GM21381 (cell line): ENCODE measurements at regions not wholly inside any gene's neighbourhood (a gene's known extent, or its start where the extent isn't known, plus 50 kb on each side); places are given as distances from the start of the nearest gene placed in this dataset.

ENCODE experiments used
- ATAC-seq: cut with Tn5 transposase; IDR thresholded peaks from one replicate; pipeline ENCODE4 v1.9.1; 2021; ENCODE audit warnings: mild to moderate bottlenecking, moderate library complexity; ENCODE audit not compliant: unreplicated experiment

DNA sequence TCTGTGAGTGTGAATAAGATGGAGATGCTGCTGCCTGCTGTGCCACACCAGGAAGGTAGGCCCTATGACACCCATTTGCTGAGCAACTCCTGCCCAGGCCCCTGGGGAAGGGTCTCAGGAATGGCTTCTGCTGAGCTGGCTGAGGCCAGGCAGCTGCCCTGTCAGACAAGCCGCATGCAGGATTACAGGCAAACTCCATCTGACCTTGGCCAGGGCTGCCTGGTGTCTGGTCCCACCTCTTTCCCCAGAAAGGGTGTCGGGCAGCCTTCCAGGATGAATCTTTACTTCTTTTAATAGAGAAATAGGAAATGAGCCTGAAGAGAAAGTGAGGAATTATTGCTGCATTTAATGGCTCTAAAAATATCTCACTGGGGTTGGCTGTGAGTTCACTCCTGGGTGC is 182.5 kb downstream of the IRX5 start:
- ATAC-seq = no peak

DNA sequence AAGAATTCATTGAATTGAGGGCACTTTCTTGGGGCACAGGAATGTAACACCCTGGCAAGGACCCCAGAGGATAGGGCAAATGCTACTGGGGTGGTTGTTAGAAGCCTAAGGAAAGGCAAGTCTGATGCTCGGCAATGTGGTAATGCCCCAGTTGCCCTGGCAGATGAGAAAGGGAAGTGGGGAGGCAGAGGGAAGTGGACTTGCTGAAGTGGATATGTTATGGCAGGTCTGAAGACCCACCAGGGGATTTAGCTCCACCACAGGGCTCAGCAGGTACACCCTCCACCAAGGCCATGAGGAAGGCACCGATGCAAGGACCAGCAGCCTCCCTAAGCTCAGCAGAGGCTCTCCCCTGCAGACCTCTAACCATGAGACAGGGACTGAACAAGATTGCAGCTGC is 184.8 kb downstream of the IRX5 start:
- no peak for ATAC-seq

DNA sequence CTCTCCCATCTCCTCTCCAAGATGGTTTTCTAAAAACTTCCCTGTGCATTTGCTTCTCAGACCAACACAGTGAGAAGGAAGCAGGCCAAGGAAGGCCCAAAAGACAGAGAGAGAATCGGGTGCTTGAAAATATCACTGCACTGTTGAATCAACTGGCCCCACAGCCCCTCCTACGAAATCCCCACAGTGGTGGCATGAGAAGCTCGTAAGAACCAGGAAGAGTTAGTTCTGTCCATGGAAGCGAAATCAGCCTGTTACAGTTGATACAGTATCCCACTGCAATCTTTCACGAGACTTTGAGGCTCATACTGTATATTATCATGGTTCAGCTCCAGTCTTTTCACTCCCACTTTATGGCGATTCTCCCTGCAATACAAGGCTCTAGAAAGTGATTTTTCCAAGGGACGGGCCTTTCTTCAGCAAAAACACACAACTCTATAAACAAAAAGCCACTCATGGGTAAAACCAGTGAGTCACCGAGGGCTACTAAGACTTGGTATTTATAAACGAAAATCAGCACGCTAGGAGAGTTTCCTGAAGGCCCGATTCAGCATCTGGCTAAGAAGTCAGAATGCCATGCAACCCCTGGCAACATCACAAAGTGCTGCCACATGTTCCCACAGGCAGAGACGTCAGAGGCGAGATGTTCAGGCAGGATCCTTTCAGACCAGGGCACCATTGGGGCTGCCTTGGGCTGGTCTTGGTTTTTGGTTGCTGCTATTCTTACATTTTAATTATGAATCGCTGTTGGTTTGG is 185.7 kb downstream of the IRX5 start:
- ATAC-seq = no peak

DNA sequence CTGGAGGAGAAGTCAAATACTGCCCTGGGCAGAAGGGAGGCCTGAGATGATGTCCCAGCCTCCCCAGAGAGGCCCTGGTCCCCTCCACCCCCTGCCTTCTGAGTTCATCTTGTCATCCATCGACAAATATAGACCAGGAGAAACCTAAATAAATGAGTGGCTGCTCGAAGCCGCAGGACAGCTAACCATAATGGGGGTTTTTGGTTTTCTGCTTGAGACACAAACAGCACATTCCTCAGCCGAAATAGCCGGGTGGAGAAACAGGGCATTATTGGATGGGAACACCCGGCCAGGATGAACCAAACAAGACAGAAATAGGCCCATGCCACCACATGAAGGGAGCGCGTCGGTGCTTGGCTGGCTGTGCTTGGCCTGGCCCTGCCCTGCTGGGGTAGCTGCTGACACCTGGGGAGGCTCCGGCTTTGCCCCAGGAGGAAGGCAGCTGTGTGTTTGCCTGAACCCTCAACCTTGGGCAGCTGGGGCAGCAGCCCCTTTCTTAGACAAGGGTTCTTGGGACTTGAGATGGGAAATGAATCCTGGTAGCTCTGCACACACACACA is 188.1 kb downstream of the IRX5 start:
- ATAC-seq = no peak

DNA sequence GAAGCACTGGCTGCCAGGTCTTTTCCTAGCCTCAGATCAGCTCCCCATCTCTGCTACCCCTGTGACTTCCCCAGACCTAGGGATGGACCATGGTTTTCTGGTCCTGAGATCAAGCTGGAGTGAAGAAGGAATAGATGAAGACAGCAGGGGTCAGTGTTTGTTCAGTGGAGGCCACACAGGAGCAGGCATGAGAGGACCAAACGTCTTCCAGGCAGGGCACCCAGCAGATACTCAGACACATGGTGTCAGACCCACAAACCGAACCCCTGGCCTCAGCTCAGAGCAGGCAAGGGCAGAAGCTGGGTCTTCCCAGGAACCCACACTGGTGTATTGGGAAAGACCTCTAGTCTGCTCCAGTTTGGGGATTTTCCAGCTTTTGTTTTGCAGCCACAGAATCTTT is 189.7 kb downstream of the IRX5 start:
- no peak for ATAC-seq

DNA sequence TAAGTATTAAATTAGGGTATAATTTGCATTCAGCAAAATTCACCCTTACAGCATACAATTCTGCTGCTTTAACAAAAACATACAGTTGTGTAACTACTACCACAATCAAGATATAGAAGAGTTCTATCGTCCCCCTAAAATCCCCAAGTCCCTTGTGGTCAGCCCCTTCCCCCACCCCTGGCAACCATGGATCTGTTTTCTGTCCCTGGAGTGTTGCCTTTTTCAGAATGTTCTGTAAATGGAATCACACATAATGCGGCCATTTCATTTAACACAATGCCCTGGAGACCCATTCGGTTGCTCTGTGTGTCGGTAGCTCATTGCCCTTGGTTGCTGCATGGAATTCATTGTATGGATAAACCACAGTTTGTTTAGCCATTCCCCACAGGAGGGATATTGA is 190.2 kb downstream of the IRX5 start:
- no peak for ATAC-seq

DNA sequence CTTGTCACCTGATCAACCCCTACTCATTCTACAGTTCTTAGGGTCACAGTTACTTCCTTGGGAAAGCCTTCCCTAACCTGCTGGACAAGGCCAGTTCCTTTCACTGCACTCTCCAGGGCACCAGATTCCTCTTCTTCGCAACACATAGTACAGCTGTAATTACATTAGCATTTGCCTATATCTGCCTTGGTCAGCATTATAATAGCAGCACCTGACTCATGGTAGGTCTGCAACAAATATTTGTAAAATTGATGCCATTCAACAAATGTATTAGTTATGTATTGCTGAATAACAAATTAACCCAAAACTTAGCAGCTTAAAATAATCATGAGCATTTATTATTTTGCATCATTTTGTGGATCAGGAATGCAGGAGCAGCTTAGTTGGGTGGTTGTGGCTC is 193.0 kb downstream of the IRX5 start:
- ATAC-seq = no peak

DNA sequence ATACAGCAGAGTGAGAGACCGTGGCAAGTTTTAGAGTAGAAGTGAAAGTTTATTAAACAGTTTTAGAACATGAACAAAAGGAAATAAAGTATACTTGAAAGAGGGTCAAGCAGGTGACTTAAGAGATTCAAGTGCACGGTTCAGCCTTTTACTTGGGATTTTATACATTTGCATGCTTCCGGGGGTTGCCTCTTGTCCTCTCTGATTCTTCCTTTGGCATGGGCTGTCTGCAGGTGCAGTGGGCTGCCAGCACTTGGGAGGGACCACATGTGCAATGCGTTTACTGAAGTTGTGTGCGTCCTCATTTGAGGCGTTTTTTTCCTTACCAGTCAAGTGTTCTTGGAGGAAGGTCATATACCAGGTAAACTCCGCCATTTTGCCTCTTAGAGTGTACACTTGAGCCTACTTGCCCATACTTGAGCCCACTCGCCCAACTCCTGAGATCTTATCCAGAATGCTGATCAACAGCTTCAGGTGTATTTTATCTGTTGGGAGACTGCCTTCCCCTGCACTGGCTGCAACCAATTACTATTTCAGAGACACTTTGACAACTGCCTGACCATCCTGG is 195.2 kb downstream of the IRX5 start:
- ATAC-seq = no peak

DNA sequence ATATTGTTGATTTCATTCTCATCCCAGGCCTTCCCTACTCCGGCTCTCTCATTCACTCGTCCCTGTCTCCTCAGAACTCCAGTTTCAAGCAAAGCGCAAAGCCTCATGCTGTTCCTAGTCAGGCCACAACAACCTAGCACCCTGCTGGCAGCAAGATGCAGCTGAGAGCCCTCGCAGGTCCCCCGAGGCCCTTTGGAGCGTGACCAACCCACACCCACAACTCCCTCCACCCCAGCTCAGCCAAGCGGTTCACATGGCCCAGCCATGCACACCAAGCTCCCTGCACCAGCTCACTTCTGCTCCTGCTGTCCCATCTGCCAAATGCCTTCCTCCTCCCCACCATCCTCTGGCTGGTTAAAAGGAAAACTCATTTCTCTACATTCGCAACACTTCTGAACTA is 195.8 kb downstream of the IRX5 start:
- ATAC-seq = no peak

DNA sequence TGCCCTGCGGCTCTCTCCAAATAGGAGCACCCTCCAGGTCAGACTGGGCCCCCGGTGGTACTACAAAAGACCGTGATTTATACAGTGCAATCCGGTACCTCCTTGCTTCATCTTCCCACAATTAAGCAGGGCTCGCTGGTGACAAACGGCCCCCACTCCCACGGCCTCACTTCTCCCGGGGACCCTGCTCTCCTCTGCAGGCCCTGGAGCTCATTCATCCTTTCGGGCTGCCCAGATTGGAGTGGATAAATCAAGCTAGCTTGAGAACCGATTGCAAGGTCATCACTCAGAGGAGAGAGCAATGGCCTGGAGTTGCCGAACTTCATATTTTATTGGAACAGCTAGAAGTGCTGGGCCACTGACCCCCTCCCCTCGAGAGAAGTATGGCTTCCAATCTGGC is 193.5 kb upstream of the IRX6 start:
- no peak for ATAC-seq

DNA sequence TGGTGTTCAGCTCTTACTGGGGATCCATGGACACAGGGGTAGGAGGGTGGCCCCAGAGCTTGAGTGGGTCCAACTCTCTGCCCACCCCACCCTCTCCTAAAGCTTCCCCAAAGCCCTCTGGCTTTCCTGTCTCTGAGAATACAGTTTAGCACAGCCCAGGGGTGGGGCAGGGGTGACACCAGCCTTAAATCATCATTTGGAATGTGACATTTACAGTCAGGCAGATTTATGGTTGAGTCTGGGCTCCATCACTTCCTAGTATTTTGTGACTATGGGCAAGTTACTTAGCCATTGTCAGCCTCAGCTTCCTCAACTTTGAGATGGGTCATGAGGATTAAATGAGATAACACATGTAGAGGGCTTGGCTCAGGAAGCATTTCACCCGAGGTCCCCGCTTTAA is 193.1 kb upstream of the IRX6 start:
- ATAC-seq = no peak

DNA sequence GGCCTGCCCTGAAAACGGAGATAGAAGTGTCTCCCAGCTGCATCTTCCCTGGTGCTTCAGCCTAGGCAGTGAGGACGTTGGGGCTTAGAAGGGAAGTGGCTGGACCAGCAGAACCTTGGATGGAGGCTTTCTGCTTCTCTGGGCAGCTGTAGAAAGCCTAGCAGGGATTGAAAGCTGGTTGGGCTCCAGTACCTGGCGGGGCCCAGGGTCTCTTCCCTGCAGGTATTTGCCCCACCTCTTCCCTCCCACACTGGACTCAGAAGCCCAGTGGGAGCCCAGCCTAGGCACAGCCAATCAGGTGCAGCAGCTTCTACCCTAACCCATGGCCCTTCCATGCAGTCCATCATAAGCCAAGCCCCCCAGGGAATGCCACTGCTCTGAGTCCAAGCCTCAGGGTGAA is 190.3 kb upstream of the IRX6 start:
- ATAC-seq = no peak

DNA sequence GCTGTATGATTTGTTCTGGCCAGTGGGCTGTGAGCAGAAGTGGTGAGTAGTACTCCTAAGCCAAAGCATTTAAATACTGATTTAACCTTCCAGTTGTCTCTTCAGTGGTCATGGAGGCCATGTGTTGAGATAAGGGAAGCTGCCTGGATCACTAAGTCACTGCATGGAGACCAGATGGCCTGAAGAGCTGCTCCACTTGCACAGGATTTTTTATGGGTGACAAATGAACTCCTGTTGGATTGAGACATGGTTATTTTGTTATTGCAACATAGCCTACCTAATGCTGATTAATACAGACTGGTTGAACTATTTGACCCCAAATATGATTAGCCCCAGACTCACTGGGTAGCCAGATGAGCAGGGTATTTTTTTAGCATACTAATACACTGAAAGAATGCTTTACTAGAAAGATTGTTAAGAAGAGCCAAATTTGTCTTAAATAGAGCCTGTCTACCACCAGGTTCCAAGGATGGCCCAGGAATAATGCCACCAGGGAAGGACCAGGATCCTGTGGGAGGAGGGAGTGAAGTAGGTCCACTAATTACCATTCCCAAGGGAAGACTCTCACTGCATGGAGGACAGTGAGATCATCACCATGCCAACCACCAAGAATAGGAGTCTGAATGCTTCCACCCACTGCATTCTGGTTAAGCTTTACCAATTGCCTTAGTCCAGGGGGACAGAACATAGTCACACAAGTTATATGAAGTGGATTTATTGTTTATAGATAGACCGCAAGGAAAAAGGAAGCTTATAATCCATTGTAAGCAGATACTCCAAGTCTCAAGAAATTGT is 187.4 kb upstream of the IRX6 start:
- ATAC-seq = no peak

DNA sequence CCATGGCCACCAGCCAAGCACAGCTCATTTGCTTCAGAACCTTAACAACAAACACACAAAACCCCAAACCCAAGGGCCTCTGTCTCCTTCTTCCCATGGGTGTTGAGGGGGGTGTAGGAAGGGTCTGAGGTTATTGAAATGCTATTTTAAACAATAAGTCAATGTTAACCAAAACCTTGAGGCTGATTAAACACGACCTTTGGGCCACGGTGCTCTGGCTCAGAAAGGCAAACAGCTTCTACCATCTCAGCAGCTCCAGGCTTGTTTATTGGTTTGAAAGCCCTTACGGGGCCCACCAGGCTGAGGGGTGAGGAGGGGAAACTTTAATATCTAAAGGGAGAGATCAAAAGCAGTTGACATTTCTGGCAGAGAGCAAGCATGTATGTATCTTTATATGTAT is 185.7 kb upstream of the IRX6 start:
- no peak for ATAC-seq

DNA sequence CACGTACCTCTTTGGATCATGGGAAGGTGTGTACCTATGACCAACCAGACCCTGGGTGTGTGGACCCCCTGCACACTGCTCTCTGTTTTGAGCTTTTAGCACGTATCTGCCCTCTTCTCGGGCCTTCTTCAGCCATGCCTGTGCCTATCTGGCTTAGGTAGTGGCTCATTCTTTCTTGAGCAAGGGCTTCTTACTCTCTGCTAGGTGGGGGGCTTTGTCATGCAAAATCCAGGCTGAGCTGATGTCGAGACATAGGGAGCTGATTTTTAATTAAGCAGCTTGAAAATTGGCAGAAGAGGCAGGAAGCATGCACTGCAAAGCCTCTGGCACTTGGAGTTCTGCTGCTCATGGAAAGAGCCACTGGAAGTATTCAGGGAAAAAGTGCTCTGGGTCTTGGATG is 181.6 kb upstream of the IRX6 start:
- no peak for ATAC-seq

DNA sequence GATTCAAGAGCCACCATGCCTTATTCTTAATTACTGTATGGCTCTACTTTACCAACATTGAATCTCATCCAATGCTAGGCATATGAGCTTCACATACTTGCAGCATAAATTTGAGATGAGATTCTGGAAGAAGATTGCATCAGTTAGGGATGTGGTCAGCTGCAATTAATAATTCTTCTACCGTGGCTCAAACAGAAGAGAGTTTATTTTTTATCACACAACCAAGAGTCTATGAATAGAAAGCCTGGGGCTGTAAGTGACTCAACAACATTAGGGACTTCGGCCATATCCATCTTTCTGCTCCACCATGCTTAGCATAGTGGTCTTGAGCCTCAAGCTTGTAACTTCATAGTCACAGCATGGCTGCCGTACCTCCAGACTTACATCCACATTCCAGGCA is 179.4 kb upstream of the IRX6 start:
- no peak for ATAC-seq

DNA sequence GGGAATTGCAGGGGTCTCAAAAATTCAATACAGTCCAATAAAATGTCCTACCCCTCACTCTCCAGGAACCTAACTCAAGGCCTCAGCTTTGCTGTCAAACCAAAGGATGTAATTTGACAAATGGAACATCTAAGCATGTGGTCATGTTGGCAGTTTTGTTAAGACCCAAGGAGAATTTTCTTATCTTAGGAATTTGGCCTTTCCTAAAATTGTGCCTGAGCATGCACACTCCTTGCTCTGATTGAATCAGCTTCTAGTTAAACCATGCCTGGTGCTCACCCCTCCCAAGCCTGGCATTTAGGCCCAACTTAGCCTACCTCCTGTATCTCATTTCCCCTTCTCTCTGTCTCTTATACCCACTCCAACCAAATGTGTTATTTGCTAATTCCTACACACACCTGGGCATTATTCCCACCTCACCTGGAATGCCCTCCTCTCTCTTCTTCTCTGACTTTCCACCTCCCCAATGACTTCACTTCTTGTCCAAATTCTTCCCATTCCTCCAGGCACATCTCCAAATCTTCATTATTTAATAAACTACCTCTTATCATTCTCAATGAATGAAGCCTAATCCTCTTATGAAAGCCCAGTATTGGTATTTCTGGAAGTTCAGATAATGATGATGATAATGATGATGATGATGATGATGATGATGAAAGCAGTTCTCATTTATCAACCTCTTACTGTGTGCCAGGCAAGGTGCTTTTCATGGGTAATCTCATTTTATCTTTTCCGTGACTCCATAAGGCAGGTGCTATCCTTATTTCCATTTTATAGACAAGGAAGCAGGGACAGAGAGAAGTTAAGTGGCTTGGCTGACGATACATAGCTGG is 178.0 kb upstream of the IRX6 start:
- ATAC-seq = no peak

DNA sequence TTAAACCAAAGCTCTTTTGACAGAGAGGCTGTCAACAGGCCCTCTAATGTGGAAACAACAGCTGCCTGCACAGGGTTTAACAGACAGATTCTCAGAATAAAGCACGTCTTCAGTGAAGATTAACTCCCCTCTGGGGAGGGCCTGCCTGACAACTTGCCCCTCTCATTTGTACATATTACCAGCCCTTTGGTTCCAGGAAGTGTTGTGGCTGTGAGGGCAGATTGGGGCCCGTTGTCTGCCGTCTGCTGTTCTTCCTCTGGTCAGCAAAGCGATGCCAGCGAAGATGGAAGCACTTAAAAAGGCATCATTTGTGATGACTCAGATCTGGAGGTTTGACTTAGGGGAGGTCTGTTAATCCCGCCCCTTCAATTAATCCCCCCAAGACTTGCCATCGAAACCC is 177.0 kb upstream of the IRX6 start:
- no peak for ATAC-seq

DNA sequence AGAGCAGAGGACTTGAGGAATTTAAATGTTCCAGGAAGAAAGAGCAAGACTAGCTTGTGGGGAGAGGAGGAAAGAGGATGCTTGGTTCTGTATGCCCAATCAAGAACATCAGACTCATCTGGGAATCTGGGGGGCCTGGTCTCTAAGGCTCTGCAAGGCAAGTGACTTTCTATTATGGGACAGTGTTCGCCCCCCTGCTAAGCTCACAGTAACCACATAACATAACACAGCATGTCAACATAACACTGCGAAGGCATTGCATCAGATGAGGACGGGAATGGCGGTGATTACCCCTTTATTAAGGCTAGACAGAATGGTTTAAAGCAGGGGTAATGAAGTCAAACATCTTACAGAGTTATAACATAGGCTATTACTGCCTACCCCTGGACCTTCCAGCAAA is 176.6 kb upstream of the IRX6 start:
- no peak for ATAC-seq

DNA sequence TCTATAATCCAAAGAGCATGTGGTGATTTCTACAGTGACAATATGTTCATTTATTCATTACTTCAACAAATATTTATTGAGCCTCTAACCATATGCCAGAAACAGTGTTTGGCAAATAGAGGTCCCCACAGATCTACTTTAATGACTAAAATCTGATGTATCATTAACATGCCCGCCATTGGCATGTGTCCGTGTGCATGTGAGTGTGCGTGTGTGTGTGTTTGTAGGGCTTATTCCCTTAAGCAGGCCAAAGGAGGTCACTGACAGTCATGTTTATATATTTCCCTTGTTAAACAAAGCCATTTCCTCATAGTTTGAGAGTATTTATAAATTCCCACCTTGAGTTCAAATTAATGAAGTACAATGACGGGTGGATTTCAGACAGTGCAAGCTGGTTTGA is 174.4 kb upstream of the IRX6 start:
- ATAC-seq = no peak
